Breast epithelium (tissue), 3 donors: ENCODE measurements at regions not wholly inside any gene's neighbourhood (a gene's known extent, or its start where the extent isn't known, plus 50 kb on each side); places are given as distances from the start of the nearest gene placed in this dataset.

ENCODE experiments used
- CTCF ChIP-seq, 3 donors: fragments of 450-650 bp; IDR thresholded peaks; one replicate each; pipeline ENCODE4 v1.5.1; 2016 to 2017; ENCODE audit warnings: antibody characterized with exemption in 3 of 3, mild to moderate bottlenecking in 3 of 3, moderate library complexity in 3 of 3
- POLR2A ChIP-seq: fragments of 450-650 bp; IDR thresholded peaks from one replicate; pipeline ENCODE4 v1.6.1; 2016; ENCODE audit warnings: antibody characterized with exemption, mild to moderate bottlenecking, moderate library complexity
- POLR2AphosphoS5 ChIP-seq, 3 donors: sonication (generic); formaldehyde crosslinking; IDR thresholded peaks; one replicate each; pipeline ENCODE4 v1.6.1; 2017; ENCODE audit warnings: antibody characterized with exemption in 3 of 3

GRCh38 chr3:16801698-16802097, 83.1 kb upstream of the PLCL2 start:
- TF ChIP-seq POLR2A (no peak), POLR2AphosphoS5 (IDR thresholded peaks at IDR 0.05) (no peak), CTCF (IDR thresholded peaks at IDR 0.05) (no peak)
